ENCODE measurements at regions not wholly inside any gene's neighbourhood (a gene's known extent, or its start where the extent isn't known, plus 50 kb on each side); places are given as distances from the start of the nearest gene placed in this dataset.
"Not testable (repeated sequence)": the region's sequence is repeated elsewhere in the genome, so short reads cannot be mapped to it uniquely, and the experiment has no call there.

- DNase-seq (ENCODE audit: low spot score): peak; percentile 56
These were observed 126.9 kb downstream of the MRPL14 start for GRCh38 chr6:44000164-44000842.

GRCh38 chr6:43999628-44000027 lies 127.6 kb downstream of the MRPL14 start:
- no peak for DNase-seq (ENCODE audit: low spot score)

- not testable (repeated sequence) for DNase-seq (ENCODE audit: low spot score)
These were observed 128.5 kb downstream of the MRPL14 start for GRCh38 chr6:43998592-43999243.

GRCh38 chr6:43997990-43998585 lies 129.2 kb downstream of the MRPL14 start:
- DNase-seq (ENCODE audit: low spot score): not testable (repeated sequence)

- peak; percentile 48 for DNase-seq (ENCODE audit: low spot score)
These were observed 129.9 kb downstream of the MRPL14 start for GRCh38 chr6:43997345-43997677.

- DNase-seq (ENCODE audit: low spot score): no peak
These were observed 130.5 kb downstream of the MRPL14 start for GRCh38 chr6:43996618-43997344.

GRCh38 chr6:43995137-43995536 lies 132.1 kb downstream of the MRPL14 start:
- DNase-seq (ENCODE audit: low spot score): no peak

GRCh38 chr6:43993881-43994523 lies 133.2 kb downstream of the MRPL14 start:
- DNase-seq (ENCODE audit: low spot score): no peak

GRCh38 chr6:43992783-43993644 lies 134.2 kb downstream of the MRPL14 start:
- DNase-seq (ENCODE audit: low spot score): no peak

GRCh38 chr6:43992126-43992663 lies 135.1 kb downstream of the MRPL14 start:
- no peak for DNase-seq (ENCODE audit: low spot score)

GRCh38 chr6:43990627-43991619 lies 136.3 kb downstream of the MRPL14 start:
- DNase-seq (ENCODE audit: low spot score): peak; percentile 39

GRCh38 chr6:43990275-43990626 lies 137.0 kb downstream of the MRPL14 start:
- DNase-seq (ENCODE audit: low spot score): peak; percentile 67

- no peak for DNase-seq (ENCODE audit: low spot score)
These were observed 137.6 kb downstream of the MRPL14 start for GRCh38 chr6:43989581-43990146.

GRCh38 chr6:43988801-43989200 lies 138.5 kb downstream of the MRPL14 start:
- DNase-seq (ENCODE audit: low spot score): no peak

- no peak for DNase-seq (ENCODE audit: low spot score)
These were observed 139.3 kb downstream of the MRPL14 start for GRCh38 chr6:43987838-43988439.

GRCh38 chr6:43986177-43986825 lies 141.0 kb downstream of the MRPL14 start:
- DNase-seq (ENCODE audit: low spot score): no peak

GRCh38 chr6:43985329-43985728 lies 141.9 kb downstream of the MRPL14 start:
- no peak for DNase-seq (ENCODE audit: low spot score)

All from HT-29 (cell line).